ENCODE measurements at regions not wholly inside any gene's neighbourhood (a gene's known extent, or its start where the extent isn't known, plus 50 kb on each side); places are given as distances from the start of the nearest gene placed in this dataset.
"Not testable (repeated sequence)": the region's sequence is repeated elsewhere in the genome, so short reads cannot be mapped to it uniquely, and the experiment has no call there.

DNA sequence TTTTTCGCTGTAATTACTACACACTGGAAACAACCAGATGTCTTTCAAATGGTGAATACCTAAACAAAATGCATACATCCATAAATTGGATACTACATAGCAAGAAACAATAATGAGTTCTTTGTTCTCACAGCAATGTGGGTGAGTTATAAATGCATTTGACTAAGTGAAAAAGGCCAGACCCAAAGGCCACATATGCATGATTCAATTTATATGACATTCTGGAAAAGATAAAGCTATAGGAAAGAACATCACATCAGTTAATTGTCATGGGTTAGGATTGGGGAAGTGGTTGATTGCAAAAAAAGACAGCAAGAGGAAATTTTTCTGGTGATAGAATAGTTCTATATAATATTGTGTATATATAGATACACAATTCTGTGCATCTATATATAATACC, 198.9 kb downstream of the CYLC2 start:
- no peak for DNase-seq
- intact Hi-C loops (cut with DNase I; ENCODE audit: low total_unique reads): no loop called here

DNA sequence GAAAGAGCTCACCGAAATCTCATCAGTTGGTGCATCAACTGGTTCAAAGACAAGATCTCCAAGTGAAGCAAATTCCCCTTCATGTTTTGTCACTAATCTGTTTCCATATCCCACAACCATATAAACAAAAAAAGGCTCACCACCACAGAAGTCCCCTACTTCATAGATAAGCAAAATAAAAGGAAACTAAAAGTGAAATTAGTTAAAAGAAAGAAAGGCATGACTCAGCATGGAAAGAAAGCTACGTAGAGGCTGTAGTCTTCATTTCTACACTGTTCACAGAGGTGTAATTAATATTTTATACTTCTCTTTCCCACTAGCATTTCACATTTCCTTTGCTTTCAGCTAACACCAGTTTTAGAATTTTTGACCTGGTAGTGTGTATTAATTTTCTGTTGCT, 208.0 kb downstream of the CYLC2 start:
- H3K27me3 ChIP-seq: no peaks in the 10 kb centered on the region
- no peak for DNase-seq
- H3K9me3 ChIP-seq: no peaks in the 10 kb centered on the region
- H3K27ac ChIP-seq: no peak overlapping the region
- intact Hi-C loops (cut with DNase I; ENCODE audit: low total_unique reads): no loop called here
- H3K4me3 ChIP-seq: no peak overlapping the region
- no peaks in the 10 kb centered on the region for H3K4me1 ChIP-seq
- TF ChIP-seq POLR2A (IDR thresholded peaks at IDR 0.05) (no peak), CTCF (IDR thresholded peaks at IDR 0.05) (no peak)
- no peaks in the 10 kb centered on the region for H3K36me3 ChIP-seq

More for the DNA sequence above, 198.9 kb downstream of the CYLC2 start:
- Histone ChIP-seq H3K9me3 (no peaks in the 10 kb centered on the region), H3K36me3 (no peaks in the 10 kb centered on the region), H3K27ac (no peak overlapping the region), H3K4me1 (no peaks in the 10 kb centered on the region), H3K4me3 (no peak overlapping the region), H3K27me3 (no peaks in the 10 kb centered on the region)
- TF ChIP-seq POLR2A (IDR thresholded peaks at IDR 0.05) (no peak), CTCF (IDR thresholded peaks at IDR 0.05) (no peak)

GRCh38 chr9:103205881-103206585, 210.9 kb downstream of the CYLC2 start:
- H3K27me3 ChIP-seq; H3K9me3 ChIP-seq; H3K4me1 ChIP-seq; intact Hi-C loops (cut with DNase I; ENCODE audit: low total_unique reads); H3K36me3 ChIP-seq; H3K27ac ChIP-seq; DNase-seq; H3K4me3 ChIP-seq: not testable (repeated sequence)

- intact Hi-C loops (cut with DNase I; ENCODE audit: low total_unique reads): no loop called here
Observed at GRCh38 chr9:103210607-103211006, 215.5 kb downstream of the CYLC2 start.

GRCh38 chr9:103215197-103215596, 220.1 kb downstream of the CYLC2 start:
- H3K4me1 ChIP-seq: no peaks in the 10 kb centered on the region
- H3K36me3 ChIP-seq: no peaks in the 10 kb centered on the region
- no peak overlapping the region for H3K4me3 ChIP-seq
- no peak for DNase-seq
- H3K9me3 ChIP-seq: no peaks in the 10 kb centered on the region
- intact Hi-C loops (cut with DNase I; ENCODE audit: low total_unique reads): no loop called here
- no peak for TF ChIP-seq CTCF (IDR thresholded peaks at IDR 0.05)
- TF ChIP-seq POLR2A (IDR thresholded peaks at IDR 0.05): no peak
- H3K27me3 ChIP-seq: no peaks in the 10 kb centered on the region
- no peak overlapping the region for H3K27ac ChIP-seq

More at GRCh38 chr9:103210607-103211006, 215.5 kb downstream of the CYLC2 start:
- Histone ChIP-seq H3K27me3 (no peaks in the 10 kb centered on the region), H3K9me3 (no peaks in the 10 kb centered on the region), H3K4me1 (no peaks in the 10 kb centered on the region), H3K36me3 (no peaks in the 10 kb centered on the region), H3K4me3 (no peak overlapping the region), H3K27ac (no peak overlapping the region)
- TF ChIP-seq CTCF (IDR thresholded peaks at IDR 0.05): no peak
- no peak for TF ChIP-seq POLR2A (IDR thresholded peaks at IDR 0.05)
- DNase-seq: no peak
